SK-N-SH treated with all-trans-retinoic acid at 6 μM for 48 hours (cell line): ENCODE measurements at regions not wholly inside any gene's neighbourhood (a gene's known extent, or its start where the extent isn't known, plus 50 kb on each side); places are given as distances from the start of the nearest gene placed in this dataset.

ENCODE experiments used
- BACH2 ChIP-seq: fragments of 250-450 bp; sonication (Bioruptor Pico); IDR thresholded peaks from 2 replicates; pipeline ENCODE4 v1.9.0; 2021; ENCODE audit warnings: mild to moderate bottlenecking, borderline replicate concordance
- RARB ChIP-seq: fragments of 250-450 bp; sonication (Bioruptor Pico); IDR thresholded peaks from 2 replicates; pipeline ENCODE4 v1.8.0; 2021; ENCODE audit warnings: mild to moderate bottlenecking, moderate library complexity
- SNAI2 ChIP-seq: fragments of 250-450 bp; sonication (Bioruptor Pico); IDR thresholded peaks from 2 replicates; pipeline ENCODE4 v1.5.0; 2020; ENCODE audit warnings: mild to moderate bottlenecking, moderate library complexity
- ZNF565 ChIP-seq: fragments of 450-650 bp; formaldehyde crosslinking; conservative IDR thresholded peaks from 2 replicates; pipeline ENCODE4 v1.5.0; 2020; ENCODE audit warnings: low read depth, mild to moderate bottlenecking, moderate library complexity
- TF ChIP-seq, protein P1 (sequence below): fragments of 250-450 bp; sonication (Bioruptor Pico); IDR thresholded peaks from 2 replicates; pipeline ENCODE4 v1.8.0; 2020; ENCODE audit warnings: mild to moderate bottlenecking, moderate library complexity, borderline replicate concordance

DNA sequence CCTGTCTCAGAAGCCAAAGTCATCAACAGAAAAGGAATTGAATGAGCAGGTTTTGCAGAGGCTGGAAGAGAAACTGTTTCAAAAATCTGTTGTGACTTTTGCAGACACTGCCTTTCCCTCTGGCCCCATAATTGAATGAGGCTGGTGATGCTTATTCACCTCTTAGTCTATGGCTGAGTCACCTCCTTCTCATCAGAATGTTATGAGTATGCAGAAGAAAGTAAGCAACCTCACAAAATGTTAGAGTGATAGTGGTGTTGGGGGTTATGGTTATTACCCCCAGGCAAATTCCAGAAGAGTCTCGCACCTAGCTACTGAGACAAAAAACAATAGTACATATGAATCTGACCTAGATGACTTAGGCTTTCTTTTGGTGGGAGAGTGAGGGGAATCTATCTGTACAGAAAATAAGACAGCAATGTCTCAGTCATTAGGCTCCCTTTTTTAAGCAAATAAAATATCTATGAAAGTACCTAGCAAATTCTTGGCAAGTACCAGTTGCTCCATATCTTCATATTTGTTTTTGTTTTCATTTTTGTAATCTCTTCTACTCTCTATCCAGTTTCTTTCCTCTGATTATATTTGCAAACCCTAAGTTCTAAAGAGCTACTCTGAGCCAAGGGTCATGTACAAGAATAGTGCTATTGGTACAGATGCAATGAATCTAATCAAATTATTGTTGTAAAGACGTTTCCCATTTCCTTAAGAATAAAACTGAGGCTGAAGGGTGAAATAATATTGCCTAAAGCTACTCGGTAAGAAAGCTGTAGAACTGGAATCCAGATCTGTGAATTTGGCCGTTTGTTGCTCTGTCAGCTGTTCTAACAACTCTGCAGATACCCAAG lies 498.1 kb upstream of the TNC start:
- TF ChIP-seq RARB (CRISPR knock-in tag) (no peak), SNAI2 (CRISPR knock-in tag) (no peak), BACH2 (CRISPR knock-in tag) (no peak), ZNF565 (CRISPR knock-in tag) (no peak)
- TF ChIP-seq, protein P1, sequence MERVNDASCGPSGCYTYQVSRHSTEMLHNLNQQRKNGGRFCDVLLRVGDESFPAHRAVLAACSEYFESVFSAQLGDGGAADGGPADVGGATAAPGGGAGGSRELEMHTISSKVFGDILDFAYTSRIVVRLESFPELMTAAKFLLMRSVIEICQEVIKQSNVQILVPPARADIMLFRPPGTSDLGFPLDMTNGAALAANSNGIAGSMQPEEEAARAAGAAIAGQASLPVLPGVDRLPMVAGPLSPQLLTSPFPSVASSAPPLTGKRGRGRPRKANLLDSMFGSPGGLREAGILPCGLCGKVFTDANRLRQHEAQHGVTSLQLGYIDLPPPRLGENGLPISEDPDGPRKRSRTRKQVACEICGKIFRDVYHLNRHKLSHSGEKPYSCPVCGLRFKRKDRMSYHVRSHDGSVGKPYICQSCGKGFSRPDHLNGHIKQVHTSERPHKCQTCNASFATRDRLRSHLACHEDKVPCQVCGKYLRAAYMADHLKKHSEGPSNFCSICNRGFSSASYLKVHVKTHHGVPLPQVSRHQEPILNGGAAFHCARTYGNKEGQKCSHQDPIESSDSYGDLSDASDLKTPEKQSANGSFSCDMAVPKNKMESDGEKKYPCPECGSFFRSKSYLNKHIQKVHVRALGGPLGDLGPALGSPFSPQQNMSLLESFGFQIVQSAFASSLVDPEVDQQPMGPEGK (CRISPR knock-in tag) = peak; percentile 87; the same call in 1 of the 2 replicates
